Hematopoietic multipotent progenitor cell (in vitro differentiated cells): ENCODE measurements at regions not wholly inside any gene's neighbourhood (a gene's known extent, or its start where the extent isn't known, plus 50 kb on each side); places are given as distances from the start of the nearest gene placed in this dataset.
"Not testable (repeated sequence)": the region's sequence is repeated elsewhere in the genome, so short reads cannot be mapped to it uniquely, and the experiment has no call there.

ENCODE experiments used
- DNase-seq, 3 donors: peaks; one replicate each; pipeline ENCODE4 v3.0.0-alpha.2; 2011 to 2015; ENCODE audit warnings: low read depth in 2 of 3, low spot score in 2 of 3

- DNase-seq = no peak
Measured at GRCh38 chr2:185472574-185472973, 266.0 kb upstream of the FSIP2 start.

- DNase-seq = no peak
Measured at GRCh38 chr2:185473838-185474237, 264.8 kb upstream of the FSIP2 start.

DNA sequence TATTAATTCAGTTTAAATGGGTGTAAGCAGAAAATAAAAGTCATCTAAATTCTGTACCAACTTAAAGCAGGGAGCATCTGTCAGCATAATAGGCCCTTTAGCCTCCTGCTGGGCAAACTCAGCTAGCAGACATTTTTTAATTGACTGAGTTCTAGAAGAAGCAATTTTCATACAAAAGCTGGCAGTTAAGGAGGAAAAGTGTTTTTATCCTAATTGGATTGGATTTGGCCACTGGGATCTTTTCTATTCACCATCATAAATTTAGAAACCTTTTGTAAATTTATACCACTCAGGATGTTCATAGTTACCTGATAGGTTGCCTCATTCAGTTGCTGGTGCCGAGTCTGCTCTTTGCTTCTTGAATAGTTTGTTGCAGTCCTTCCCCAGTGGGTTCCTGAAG, 262.7 kb upstream of the FSIP2 start:
- no peak for DNase-seq

GRCh38 chr2:185477452-185477851, 261.2 kb upstream of the FSIP2 start:
- no peak for DNase-seq

GRCh38 chr2:185484602-185485001, 254.0 kb upstream of the FSIP2 start:
- no peak for DNase-seq

GRCh38 chr2:185502351-185502750, 236.3 kb upstream of the FSIP2 start:
- no peak for DNase-seq

DNA sequence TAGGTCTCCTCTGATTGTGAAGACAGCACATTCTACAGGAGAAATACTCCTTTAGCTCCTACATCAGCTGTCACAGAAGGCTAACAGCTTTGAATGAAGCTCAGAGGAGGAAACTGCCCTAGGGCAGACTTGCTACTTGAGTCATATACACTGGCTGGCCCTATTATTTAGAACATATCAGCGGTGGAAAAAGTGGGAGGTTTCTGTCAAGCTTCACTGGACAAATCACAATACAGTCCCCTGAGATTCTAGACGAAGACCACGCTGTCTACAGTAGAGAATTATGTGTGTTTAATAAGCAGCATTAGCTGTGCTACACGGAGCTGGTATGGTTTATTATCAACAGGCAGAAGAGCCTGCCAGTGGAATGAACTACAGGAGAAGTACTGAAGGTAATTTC, 230.9 kb upstream of the FSIP2 start:
- DNase-seq = no peak

DNA sequence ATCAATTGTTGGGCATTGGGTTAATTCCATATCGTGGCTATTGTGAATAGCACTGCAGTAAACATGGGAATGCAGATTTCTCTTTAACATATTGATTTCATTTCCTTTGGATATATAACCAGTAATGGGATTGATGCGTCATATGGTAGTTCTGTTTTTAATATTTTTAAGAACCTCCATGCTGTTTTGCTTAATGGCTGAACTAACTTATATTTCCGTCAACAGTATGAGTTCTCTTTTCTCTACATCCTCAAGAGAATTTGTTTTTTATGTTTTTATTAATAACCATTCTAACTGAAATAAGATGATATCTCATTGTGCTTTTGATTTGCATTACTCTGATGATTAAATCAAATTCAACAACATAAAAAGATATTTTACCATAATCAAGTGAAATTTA, 228.5 kb upstream of the FSIP2 start:
- DNase-seq = no peak

GRCh38 chr2:185511925-185512324, 226.7 kb upstream of the FSIP2 start:
- no peak for DNase-seq

- DNase-seq = no peak
Measured at GRCh38 chr2:185522472-185522871, 216.1 kb upstream of the FSIP2 start.

DNA sequence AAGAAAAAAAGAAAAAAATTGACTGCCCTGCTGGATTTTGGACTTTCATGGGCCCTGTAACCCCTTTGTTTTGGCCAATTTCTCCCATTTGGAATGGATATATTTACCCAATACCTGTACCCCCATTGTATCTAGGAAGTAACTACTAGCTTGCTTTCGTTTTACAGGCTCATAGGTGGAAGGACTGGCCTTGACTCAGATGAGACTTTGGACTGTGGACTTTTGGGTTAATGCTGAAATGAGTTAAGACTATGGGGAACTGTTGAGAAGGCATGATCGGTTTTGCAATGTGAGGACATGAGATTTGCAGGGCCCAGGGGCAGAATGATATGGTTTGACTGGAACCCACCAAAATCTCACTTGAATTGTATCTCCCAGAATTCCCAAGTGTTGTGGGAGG, 214.4 kb upstream of the FSIP2 start:
- not testable (repeated sequence) for DNase-seq

- DNase-seq = no peak
Measured at GRCh38 chr2:185526161-185526560, 212.4 kb upstream of the FSIP2 start.

- DNase-seq = no peak
Measured at GRCh38 chr2:185531721-185532120, 206.9 kb upstream of the FSIP2 start.

DNA sequence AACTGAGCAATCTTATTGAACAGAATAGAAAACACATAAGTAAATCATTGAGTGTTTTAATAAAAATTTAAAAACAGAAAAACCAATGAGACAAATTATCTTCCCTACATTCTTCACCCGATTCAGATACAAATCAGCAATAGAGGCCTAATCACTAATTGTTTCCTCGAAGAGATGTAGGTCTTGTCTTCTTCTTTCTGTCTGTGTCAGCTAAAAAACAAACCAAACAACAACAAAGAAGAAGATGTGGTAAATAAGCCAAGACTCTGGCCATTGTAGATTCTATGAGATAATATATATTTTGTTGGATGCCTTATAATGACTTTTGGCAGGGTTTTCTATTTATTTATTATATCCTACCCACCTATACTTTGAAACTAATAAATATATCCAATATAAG, 200.9 kb upstream of the FSIP2 start:
- no peak for DNase-seq

GRCh38 chr2:185567196-185567595, 171.4 kb upstream of the FSIP2 start:
- DNase-seq = no peak

DNA sequence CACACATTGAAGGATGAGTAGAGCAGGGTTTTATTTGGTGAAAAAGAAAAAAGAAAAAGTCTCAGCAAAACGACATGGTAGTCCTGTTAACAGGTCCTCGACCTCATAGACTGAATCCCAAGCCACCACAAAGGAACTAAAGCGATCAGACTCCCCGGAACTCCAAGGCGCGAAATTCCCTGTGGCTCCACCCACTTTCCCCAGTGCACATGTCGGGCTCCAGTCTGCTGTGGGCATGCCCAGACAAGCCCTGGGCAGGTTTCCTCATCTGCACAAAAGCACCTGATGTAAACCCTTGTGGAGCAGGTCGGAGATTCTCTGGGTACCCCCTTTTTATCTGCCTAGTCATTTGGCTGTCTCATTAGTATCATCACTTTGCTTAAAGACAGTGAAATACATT, 170.7 kb upstream of the FSIP2 start:
- DNase-seq = no peak

- DNase-seq = no peak
Measured at GRCh38 chr2:185578322-185578721, 160.3 kb upstream of the FSIP2 start.

- DNase-seq = no peak
Measured at GRCh38 chr2:185583058-185583816, 155.4 kb upstream of the FSIP2 start.

- DNase-seq = not testable (repeated sequence)
Measured at GRCh38 chr2:185585165-185585564, 153.4 kb upstream of the FSIP2 start.

- DNase-seq = not testable (repeated sequence)
Measured at GRCh38 chr2:185591276-185591675, 147.3 kb upstream of the FSIP2 start.

DNA sequence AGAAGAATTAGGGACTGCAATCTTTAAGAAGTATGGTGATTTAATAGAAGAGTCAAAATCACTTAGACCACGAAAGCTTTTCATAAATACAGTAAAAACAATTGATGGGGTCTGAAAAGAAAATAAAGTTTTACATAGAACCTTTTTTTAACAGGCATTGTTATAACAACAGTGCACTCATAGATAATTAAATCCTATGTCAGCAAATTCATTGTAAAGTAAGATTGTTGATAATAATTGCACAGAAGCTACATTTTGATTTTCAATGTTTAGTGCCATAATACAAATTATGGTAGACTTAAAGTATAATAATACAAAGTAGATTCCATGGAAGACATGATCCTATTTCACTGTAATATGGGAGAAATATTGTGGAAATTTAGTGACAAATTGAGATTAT, 130.7 kb upstream of the FSIP2 start:
- no peak for DNase-seq

- no peak for DNase-seq
Measured at GRCh38 chr2:185608799-185609198, 129.8 kb upstream of the FSIP2 start.

DNA sequence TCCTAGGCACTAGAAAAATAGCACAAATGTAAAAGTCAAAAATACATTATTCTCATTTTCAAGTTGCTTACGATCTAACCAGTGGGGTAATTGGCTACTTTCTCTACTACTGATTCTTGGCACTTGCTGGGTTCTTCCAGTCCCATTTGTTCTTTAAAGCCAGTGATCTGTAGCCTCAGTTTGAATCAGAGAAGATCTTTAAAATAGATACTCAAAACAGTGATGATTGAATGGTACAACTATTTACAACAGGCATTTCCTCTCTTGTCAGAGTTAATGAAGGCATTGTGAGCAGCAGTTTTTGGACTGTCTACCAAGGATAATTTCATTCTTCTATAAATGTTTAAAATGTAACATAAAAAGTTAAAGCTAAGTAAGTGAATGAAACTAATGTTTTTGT, 128.3 kb upstream of the FSIP2 start:
- DNase-seq = no peak
